GM19023 (cell line): ENCODE measurements at regions not wholly inside any gene's neighbourhood (a gene's known extent, or its start where the extent isn't known, plus 50 kb on each side); places are given as distances from the start of the nearest gene placed in this dataset.

ENCODE experiments used
- ATAC-seq: cut with Tn5 transposase; IDR thresholded peaks from one replicate; pipeline ENCODE4 v1.9.1; 2021; ENCODE audit warnings: mild to moderate bottlenecking, moderate library complexity; ENCODE audit not compliant: unreplicated experiment

- no peak for ATAC-seq
These were observed 103.4 kb downstream of the MED10 start for GRCh38 chr5:6274846-6275543.

DNA sequence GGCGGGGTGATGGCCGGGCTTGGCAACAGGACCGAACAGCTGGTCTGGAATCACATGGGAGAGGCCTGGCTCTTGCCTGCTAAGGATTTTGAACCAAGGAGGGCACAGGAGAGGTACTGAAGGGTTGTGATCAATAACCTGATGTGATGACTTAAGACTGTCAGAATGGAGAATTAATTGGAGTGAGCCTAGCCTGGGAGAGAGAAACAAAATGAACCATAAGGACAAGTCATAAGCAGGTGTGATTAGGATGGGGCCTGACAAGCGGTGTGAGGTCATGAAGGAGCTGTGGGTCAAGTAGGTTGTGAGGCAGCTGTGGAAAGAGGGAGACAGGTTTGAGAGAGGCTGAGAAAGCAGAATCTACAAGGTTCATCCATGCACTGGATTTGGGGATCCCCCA, 104.6 kb downstream of the MED10 start:
- no peak for ATAC-seq

GRCh38 chr5:6273090-6273735, 105.1 kb downstream of the MED10 start:
- peak; percentile 64 for ATAC-seq

GRCh38 chr5:6269925-6270324, 108.4 kb downstream of the MED10 start:
- no peak for ATAC-seq

- ATAC-seq = no peak
These were observed 111.6 kb downstream of the MED10 start for GRCh38 chr5:6266671-6267197.

- ATAC-seq = no peak
These were observed 114.0 kb downstream of the MED10 start for GRCh38 chr5:6264394-6264793.

- no peak for ATAC-seq
These were observed 115.5 kb downstream of the MED10 start for GRCh38 chr5:6262651-6263363.

DNA sequence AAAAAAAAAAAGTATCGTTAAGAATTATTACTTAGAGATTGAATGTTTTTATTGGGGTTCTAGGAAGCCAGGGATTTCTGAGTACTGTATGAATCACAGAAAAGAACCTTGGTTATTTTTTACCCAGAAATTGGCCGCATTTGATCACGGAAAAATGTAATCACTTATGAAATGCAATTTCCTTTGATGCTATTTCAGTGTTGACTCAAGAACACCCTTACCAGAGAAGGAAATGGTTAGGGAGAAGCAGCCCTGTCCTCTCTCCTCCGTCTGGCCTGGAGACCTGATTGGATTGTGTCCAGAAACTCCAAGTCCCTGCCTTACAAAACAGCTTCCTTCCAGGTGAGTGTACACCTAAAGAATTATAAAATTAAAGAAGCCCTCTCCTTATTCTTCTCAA, 116.7 kb downstream of the MED10 start:
- no peak for ATAC-seq

- ATAC-seq = no peak
These were observed 117.1 kb downstream of the MED10 start for GRCh38 chr5:6261256-6261655.

DNA sequence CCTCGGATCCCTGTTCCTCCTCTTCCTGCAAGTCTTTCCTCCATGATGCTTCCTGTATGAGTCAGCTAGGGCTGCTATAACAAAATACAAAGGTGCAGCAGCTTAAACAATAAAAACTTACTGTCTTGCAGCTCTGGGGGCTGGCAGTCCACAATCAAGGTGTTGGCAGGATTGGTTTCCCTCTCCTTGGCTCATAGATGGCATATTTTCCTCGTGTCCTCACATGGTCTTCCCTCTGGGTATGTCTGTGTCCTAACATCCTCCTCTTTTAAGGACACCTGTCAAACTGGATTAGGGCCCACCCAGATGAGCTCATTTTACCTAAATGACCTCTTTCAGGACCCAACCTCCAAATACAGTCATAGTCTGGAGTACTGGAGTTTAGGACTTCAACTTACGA, 117.5 kb downstream of the MED10 start:
- ATAC-seq = no peak

- no peak for ATAC-seq
These were observed 121.4 kb downstream of the MED10 start for GRCh38 chr5:6256901-6257300.

- no peak for ATAC-seq
These were observed 122.4 kb downstream of the MED10 start for GRCh38 chr5:6255956-6256355.

DNA sequence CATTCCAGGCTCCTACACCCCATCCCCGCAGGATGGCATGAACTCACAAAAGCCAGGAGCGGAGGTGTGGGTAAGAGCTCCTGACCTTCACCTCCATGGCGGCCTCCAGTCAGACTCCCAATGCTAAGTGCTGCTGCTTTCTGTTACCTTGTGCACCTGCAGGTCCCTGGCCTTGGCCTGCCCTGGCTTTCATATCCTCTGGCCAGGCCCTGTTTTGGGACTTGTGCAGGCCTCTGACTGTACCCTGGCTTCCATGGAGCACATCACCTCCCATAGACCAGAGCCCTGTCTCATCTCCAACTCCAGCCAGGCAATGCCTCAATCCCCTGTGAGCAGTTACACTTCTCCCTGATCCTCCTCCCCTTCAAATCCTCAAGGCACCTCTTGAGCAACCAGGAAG, 124.5 kb downstream of the MED10 start:
- ATAC-seq = no peak

GRCh38 chr5:6253281-6253680, 125.1 kb downstream of the MED10 start:
- ATAC-seq = no peak

GRCh38 chr5:6252581-6252980, 125.8 kb downstream of the MED10 start:
- no peak for ATAC-seq

GRCh38 chr5:6251565-6252102, 126.7 kb downstream of the MED10 start:
- ATAC-seq = no peak

GRCh38 chr5:6250121-6250520, 128.2 kb downstream of the MED10 start:
- no peak for ATAC-seq

GRCh38 chr5:6248132-6248531, 130.2 kb downstream of the MED10 start:
- ATAC-seq = no peak

DNA sequence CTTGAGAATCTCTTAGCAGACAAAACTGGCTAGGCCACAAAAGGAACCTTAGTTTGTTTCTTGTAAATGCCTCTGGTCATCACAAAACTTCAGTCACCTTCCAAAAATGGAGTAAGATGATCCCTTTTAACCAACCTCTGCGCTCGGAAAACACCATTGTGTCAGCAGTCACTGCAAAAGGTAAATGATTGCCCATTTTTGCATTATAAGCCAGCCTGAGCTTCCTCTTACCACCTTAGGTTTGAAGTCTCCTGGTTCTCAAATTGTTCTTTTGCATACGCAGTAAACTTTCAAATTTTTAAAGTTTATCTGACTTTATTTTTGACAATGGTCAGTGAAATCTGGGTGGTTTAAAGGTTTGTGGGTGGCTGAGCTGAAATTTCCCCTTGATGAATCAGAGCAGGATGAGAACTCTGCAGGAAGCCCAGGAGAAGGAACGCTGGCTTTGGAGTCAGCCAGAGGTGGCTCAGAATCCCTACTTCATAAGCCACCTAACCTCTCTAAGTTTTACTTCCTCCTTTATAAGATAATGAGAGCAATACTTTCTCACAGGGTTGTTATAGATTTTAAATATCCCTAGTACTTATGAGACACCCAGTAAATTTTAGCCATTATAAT, 131.4 kb downstream of the MED10 start:
- ATAC-seq = no peak

DNA sequence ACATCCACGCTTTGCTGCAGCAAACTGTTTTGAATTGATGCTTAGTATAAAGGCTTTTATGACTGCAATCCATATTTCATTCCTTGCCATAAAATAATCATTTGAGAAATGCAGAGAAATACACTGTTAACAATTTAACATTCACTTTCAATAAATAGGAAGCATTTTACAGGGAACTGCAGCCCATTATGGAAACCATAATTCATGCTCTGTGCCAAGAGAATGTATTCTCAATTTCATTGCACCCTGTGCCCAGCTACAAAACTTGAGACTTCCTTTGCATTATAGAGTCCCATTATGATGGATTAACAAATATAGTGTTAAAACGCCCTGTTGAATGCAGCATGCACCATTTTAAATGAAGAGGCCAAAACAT, 134.0 kb downstream of the MED10 start:
- no peak for ATAC-seq

- ATAC-seq = no peak
These were observed 134.5 kb downstream of the MED10 start for GRCh38 chr5:6243706-6244338.
